Hepatocyte (in vitro differentiated cells): ENCODE measurements at regions not wholly inside any gene's neighbourhood (a gene's known extent, or its start where the extent isn't known, plus 50 kb on each side); places are given as distances from the start of the nearest gene placed in this dataset.

ENCODE experiments used
- CTCF ChIP-seq: fragments of 200-600 bp; sonication (generic); IDR thresholded peaks from 2 replicates; pipeline ENCODE4 v1.5.1; 2016; ENCODE audit warnings: antibody characterized with exemption, mild to moderate bottlenecking; ENCODE audit not compliant: poor library complexity
- EZH2 ChIP-seq: fragments of 200-600 bp; sonication (generic); IDR thresholded peaks from 2 replicates; pipeline ENCODE4 v1.6.1; 2016; ENCODE audit warnings: antibody characterized with exemption, mild to moderate bottlenecking, borderline replicate concordance
- EZH2phosphoT487 ChIP-seq: fragments of 200-600 bp; sonication (generic); IDR thresholded peaks from one replicate; pipeline ENCODE4 v1.6.1; 2018; ENCODE audit warnings: antibody characterized with exemption, mild to moderate bottlenecking, low read depth, moderate library complexity; ENCODE audit not compliant: unreplicated experiment, severe bottlenecking

- TF ChIP-seq CTCF (no peak), EZH2 (no peak), EZH2phosphoT487 (no peak)
These were observed 136.0 kb upstream of the IRX3 start for GRCh38 chr16:54422569-54422978.
